Activated CD4-positive, alpha-beta T cell treated with anti-CD3 and anti-CD28 coated beads, Interleukin-10, Interleukin-2, amounts not matched to agents 100 ng/mL and 50 ng/mL, durations not matched to agents 16 hours and 8 hours (primary cell): ENCODE measurements at regions not wholly inside any gene's neighbourhood (a gene's known extent, or its start where the extent isn't known, plus 50 kb on each side); places are given as distances from the start of the nearest gene placed in this dataset.

Experiments used
- DNase-seq: peaks from one replicate; pipeline ENCODE4 v3.0.0-alpha.2; 2020

DNA sequence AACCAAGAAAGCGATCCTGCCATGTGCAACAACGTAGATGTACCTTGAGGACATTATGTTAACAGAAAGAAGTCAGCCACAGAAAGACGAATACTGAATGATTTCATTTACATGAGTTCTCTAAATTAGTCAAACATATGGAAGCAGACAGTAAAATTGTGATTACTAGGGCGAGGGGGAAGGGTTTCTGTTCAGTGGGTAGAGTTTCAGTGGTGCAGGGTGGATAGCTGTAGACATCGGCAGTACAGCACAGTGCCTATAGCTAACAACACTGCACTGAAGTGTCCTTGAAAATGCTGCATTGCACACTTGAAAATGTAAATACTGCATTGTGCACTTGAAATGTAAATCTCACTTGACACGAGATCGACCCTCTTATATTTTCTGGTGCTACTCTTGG is 275.3 kb downstream of the GALR1 start:
- DNase-seq, result peak; percentile 15

DNA sequence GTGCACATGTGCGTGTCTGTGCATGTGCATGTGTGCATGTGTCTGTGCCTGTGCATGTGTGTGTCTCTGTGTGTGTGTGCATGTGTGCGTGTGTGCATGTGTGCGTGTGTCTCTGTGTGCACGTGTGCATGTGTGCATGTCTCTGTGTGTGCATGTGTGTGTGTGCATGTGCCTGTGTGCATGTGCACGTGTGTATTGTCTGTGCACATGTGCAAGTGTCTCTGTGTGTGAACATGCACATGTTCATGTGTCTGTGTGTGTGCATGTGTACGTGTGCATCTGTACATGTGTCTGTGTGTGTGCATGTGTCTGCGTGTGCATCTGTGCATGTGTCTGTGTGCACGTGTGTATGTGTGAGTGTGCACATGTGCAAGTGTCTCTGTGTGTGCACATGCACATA is 277.3 kb downstream of the GALR1 start:
- no peak for DNase-seq

DNA sequence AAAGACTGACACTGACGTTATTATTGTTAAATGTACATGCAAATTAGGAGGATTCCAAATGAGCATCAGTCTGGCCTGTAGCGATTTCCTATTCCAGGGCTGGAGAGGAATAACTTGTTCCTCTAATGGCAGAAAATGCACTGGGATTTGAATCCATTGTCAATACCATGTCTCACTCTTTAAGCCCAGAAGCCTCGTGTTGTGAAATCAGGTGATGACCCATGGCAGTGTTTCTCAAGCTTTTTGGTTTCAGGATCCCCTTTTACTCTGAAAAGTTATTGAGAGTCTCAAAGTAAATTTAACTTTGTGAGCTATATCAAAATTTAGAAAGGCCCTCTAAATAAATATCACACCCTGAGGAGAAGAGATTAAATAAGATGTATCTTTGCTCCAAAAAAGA is 279.2 kb downstream of the GALR1 start:
- DNase-seq, result no peak

DNA sequence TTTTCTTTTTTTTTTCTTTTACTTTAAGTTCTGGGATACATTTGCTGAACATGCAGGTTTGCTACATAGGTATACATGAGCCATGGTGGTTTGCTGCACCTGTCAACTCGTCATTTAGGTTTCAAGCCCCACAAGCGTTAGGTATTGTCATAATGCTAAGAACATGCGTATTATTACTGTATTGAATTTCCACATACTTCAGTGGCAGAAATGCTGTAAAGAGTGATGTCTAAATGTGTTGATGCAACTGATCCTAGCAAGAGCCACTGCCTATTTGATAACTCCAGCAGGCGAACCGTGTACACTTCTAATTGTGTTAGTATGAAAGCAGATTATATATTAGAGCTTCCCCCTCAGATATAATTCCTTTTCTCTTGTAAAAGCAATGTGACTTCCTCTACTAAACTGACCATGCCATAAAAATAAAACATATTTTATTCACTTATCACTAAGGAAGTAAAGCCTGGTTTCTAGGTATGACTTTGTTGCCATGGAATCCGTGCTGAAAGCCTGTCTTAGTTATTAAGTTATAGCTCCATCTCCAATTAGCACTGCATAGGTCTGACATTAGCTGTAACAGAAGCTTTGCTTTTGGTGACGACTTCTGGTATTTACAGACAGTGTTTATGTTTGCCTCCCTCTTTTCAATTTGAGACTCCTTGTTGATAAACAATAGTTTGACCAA is 280.0 kb downstream of the GALR1 start:
- DNase-seq, result no peak

DNA sequence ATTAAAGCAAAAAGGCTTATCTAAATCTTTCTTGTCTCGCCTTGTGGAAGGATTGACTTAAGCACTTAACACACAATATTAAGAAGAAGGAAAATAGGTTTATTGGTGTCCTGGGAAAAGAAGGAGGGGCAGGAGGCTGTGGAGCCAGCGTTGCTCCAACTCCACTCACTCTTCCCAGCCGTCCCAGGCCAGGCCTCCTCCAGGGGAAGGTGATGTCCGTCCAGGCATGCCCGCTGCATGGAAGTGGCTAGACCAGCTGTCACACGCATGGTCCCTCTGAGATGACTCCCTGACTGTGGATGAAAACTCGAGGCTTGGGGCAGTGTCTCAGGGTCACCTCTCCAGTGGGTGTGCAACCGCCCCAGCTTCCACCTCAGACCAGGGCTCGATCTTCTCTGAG is 281.1 kb downstream of the GALR1 start:
- no peak for DNase-seq

DNA sequence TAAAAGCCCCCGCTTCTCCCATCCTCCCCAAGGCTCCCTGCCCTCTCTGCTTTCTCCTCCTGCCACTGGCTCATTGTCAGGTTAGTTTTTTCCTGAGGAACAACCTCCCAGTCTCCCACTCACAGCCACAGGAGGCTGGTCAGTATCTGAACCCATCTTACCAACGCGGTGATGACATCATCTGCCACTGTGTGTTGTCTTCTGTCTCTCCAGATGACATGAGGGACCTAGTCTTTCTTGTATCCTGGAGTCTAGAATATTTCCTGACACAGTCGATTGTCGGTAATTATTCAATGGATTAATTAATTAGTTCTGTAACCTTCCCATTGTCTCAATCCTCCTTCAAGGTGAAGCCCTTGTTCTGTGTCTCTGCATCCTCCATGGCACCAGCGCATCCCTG is 290.2 kb downstream of the GALR1 start:
- no peak for DNase-seq

DNA sequence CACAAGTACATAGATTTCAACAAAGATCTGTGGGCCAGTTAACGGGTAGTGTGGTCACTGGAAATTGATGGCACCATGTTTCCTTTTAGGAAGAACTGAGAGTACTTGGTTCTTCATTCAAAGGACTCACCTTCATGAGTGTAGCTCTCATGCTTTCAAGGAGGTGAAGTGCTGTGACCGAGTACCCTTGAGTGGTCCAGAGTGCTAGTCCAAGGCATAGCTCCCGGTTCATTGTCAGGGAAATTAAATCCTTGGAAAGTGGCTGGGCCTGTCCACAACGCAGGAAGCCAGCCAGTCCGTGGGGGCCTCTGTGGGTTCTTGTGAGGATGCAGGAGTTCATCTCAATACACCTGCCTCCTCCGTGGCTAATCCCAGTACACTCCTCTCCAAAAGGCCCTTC is 295.1 kb downstream of the GALR1 start:
- no peak for DNase-seq

DNA sequence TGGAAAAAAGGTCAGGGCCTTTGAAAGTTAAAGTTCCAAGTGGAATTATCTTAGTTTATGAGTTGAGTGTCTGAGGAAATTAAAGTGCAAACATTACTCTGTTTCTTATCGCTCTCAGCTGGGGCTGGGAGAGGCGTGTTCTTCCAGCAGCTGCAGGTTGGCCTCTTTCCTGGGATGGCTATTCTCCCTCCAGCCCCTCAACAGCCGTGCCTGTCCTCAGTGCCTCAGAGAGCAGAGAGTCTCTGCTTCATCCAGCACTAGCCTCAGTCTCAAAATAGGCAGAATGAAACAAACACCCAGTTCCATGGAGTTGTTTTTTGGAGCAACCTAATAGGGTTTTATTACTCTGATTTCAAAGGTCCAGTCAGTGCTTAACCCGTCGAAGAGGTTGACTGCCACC is 298.1 kb downstream of the GALR1 start:
- no peak for DNase-seq

DNA sequence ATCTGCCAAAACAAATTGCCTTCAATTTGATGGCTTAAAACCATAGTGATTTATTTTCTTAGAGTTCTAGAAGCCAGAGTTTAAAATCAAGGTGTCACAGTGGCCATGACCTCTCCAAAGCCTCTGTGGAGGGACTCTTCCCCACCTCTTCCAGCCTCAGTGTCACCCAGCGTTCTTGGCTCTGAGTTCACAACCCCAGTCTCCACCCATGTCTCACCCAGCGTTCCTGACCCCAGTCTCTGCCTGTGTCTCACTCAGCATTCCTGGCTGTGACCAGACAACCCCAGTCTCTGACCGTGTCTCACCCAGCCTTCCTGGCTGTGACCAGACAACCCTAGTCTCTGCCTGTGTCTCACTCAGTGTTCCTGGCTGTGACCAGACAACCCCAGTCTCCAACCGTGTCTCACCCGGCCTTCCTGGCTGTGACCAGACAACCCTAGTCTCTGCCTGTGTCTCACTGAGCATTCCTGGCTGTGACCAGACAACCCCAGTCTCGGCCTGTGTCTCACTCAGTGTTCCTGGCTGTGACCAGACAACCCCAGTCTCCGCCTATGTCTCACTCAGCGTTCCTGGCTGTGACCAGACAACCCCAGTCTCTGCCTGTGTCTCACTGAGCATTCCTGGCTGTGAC is 299.3 kb downstream of the GALR1 start:
- no peak for DNase-seq

DNA sequence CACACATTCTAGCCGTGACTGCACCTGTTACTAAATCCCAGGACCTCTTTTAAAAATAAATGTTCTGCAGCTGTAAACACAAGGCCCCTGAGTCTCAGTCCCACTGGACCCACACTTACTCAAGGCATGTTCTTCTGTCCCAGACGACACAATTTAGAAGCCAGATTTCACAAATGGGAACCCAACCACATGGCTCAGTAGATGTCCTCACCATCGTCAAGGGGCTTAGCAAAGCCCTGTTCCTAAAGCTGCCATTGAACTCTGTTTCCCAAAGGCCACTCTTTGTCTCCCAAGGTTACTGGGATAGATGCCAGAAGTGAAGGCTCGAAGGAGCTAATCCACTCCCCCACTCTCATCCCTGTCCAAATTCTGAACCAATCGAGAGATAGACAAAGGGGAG is 301.0 kb downstream of the GALR1 start:
- DNase-seq, result no peak

DNA sequence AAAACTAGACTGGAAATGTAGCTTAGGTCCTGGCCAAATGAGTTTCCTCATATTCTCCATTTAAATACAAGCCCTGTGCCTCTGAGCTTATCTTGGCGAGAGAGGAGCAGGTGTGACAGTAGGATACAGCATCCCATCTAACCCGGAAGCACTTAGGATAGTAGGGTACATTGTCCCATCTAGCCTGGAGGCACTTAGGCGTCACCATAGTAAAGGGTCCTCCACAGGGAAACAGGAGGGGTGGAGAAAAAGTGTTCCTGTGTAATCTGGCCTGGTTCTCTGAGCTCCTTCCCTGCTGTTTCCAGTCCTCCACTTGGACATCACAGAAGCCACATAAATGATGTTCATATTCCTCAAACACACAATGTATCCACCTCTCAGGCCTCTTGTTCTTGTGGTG is 301.4 kb downstream of the GALR1 start:
- DNase-seq, result no peak

DNA sequence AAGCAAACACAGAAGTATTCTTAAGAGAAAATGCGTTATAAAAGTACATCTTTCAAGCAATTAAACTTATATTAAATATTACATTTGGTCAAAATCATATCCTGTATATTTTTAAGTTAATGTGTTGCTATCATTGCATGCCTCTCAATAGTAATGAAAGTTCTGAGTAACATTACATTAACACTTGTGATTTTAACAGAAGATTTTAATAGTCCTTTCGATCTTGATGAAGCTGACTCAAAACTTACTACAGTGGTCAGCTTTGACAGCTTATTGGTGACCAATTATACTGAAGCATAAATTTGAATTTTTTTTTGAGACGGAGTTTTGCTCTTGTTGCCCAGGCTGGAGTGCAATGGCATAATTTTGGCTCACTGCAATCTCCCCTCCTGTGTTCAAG is 303.3 kb downstream of the GALR1 start:
- no peak for DNase-seq

DNA sequence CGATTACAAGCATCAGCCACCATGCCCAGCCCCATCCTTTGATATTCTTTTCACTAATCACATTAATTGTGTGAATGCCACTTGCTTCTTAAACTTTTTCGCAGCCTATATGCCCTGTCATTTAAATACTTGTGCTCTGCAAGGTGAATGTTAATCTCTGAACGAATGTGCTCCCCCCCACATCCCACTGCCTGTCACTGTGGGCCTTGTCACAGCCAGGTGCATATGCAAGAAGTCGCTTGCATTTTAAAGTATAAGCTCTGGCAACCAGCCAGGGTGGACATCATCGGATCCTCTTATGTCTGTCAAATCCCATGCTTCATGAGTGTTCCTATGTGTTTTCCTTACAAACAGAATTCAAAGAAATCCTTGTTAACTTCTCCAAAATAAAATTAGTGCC is 304.4 kb downstream of the GALR1 start:
- DNase-seq, result no peak

DNA sequence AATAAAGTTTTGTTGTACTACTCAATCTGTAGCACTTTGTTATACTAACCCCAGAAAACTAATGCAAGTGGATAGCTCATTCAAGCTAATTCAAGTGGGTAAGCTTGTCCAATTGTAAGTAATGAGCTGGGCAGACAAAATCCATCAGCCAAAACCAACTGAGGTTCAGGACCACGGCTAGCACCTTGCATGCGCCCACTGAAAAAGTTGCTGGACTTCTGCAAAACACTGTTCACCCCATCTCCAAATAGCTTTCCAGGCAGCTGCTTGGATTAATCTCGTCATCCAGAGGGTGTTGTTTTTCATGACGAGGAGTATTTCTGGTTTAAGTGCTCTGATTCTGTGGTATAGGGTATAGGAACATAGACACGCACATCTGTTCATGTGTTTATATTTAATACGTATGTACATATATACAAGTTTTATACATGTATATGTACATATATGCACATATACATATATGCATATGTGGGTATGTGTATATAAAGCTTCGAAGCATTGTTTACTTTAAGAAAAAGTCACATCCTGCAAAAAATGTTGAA is 307.5 kb downstream of the GALR1 start:
- DNase-seq, result no peak

DNA sequence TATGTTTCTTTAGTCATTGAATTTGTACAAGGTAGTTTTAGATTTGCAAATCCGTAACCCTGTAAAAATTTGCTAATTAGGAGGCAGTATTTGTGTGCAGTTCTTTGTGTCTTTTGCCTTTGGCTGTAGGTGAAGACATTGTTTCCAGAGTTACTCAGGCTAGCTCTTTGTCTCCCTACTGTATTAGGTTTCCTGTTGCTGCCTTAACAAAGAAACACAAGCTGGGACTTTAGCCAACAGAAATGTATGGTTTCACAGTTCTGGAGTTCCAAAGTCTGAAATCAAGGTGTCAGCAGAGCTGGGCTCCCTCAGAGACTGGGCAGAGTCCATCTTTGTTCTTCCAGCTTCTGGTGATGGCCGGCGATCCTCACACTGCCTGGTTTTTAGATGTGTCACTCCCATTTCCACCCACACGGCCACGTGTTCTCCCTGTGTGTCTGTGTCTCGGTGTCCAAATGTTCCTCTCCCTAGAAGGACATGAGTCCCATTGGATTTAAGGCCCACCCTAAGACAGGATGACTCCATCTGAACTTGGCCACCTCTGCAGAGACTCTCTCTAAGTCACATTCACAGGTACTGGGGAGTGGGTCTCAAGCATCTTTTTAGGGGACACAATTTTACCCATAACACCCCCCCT is 309.7 kb downstream of the GALR1 start:
- no peak for DNase-seq

DNA sequence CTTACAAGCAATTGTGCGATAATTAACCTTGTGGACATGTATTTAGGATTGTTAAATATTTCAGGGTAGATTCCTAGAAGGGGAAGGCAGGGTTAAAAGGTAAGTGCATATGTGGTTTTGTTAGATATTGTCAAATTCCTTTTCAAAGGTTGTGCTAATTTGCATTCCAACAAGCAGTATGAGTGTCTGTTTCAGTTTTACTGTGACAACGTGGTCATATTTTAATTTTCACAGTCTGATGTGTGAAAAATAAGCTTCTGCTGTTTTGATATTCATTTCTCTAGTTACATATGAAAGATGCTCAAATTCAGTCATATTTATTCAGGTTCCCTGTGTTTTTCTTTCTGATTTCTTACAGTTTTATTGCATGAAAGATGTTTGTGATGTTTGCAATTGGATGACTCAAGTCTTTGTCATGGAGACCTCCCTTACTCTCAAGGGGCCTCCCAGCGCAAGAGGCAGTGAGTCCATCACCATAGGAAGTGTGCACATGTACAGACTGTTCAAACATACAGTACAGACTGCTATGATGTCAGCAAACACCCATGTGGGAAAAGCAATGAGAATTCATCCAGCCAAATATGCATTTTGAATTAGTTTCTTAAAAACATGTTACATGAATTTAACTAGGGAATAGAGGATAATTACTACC is 310.8 kb downstream of the GALR1 start:
- DNase-seq, result peak; percentile 11

DNA sequence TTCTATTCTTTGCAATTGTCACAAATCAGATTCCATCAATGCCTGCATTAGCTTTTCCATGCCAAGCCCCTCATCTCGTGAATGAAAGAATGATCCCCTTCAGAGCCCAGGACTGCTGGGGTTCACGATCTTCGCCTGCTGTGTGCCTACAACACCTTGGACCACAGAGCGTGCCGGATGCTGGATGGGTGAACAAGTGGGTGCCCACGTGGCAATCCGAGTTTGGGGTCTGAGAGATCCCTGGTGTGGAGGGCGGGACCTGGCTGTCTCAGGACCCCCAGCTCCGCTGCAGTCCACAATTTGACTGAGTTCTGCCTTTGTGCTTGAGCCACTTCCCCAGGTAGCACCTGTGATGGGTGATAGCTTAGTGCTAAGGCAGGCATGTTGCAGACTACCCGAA is 317.0 kb downstream of the GALR1 start:
- DNase-seq, result no peak

DNA sequence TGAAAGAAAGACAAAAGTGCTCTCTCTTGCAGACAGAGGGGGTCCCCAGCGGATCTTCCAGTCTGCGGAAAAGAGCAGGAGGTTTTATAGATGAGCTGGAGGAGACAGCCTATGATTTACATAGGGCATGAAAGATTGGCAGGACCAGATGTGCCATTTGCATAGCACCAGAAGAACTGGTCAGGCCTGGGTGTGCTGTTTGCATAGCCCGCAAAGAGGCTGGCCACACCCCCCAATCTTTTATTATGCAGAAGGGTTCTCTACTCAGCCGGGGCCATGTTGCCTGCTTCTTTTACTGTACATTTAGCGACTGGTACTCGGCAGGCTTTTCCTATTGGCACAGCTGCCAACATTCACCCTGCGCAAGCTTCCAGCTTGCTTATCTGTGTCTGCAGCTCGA is 317.6 kb downstream of the GALR1 start:
- no peak for DNase-seq

DNA sequence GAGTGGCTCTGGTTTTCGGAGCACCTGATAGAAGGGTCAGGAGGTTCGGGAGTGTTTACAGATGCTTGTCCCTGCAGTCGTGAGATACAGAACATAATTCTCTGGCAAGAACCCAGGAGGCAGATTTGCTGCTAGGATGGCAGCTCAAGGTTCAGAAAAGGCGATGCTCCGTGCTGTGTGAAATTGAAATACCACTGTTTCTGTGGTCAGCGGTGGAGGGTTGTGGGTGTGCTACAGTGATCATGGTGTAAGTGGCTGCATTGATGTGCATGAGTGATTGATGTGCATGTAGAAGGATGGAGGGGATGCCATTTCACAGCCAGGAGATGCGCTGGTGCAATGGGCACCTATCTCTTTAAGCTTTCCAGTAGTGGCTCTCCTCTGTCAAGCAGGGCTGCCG is 322.1 kb downstream of the GALR1 start:
- DNase-seq, result no peak

DNA sequence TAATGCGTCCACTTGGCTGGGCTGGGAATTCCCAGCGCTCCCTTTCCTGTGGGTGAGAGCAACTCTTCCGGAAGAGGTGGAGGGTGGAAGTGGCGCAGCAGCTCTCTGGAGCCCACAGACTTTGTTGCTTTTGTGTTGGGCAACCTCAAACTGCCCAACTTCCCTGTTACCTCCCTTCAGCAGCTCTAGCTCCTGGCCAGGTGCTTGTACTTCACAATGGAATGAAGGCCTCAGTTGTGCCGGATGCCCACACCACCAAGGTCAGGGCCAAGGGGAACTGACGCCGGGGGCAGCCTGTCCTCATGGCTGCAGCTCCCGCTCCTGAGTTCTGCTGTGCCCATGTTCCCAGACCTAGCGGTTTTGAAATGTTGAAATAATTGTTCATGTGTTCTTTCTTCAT is 322.9 kb downstream of the GALR1 start:
- no peak for DNase-seq

DNA sequence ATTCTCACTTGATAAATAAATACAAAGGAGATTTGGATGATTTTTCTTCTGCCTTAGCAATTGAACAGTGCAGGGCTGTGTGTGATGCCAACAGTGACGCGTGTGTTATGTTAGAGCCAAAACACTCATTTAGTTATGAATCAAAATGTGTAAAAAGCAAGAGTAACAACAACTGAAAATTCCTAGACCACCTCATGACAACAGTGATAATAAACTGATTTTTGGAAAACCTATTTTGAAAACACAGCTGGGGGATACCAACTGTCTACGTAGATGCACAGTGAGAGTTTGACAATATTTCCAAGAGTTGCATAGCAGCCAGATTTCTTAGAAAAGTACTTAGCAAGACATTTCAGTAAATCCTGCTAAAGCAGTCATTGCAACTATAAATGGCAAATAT is 323.9 kb downstream of the GALR1 start:
- DNase-seq, result no peak

DNA sequence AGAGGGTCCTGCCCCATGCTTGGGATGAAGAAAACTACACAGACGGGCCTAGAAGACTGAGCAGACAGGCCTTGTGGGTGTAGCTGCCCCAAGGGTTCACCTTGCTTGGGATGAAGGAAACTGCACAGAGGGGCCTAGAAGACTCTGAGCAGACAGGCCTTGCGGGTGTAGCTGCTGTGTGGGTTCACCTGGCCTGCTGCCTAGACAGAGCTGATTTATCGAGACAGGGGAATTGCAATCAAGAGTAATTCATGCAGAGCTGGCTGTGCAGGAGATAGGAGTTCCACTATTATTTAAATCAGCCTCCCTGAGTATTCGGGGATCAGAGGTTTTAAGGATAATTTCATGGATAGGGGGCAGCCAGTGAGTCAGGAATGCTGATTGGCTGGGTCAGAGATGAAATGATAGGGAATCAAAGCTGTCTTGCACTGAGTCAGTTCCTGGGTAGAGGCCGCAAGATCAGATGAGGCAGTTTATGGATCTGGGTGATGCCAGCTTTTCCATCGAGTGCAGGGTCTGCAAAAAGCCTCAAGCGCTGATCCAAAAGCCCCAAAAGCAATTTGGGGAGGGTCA is 341.4 kb downstream of the GALR1 start:
- no peak for DNase-seq

DNA sequence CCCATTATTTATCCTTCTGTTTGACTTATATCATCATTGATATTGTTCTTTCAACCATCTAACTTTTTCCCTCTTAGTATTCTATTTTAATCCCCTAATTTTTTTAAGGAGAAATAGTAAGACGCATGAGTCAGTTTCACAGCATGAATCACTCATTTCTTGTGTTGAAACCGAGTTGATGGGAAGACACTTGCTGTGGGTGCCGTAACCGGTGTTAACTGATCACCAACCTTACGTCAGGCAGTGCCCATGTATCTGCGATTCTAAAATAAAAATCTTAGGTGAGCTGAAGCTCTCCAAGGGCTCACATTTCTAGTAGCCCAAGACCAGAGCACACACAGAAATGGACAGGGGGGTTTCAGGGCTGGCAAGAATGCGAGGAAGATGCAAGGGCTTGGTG is 348.1 kb downstream of the GALR1 start:
- no peak for DNase-seq

DNA sequence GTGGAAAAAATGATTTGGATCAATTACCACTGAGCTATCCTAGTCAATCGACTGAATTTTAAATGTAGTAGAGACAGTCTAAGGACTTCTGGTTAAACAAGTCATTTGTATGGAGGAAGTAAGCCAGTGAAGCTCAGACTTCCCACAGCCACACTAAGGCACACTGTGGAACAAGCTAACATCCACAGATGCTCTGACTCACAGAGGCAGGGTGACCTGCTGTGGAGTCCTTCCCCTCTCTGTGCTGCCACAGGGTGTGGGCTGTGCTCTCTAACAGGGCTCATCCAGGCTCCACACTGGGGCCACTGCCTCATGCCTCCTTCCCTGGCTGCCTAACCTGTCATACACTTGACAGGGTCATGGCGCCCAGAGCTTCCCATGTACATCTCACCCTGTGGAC is 351.0 kb downstream of the GALR1 start:
- no peak for DNase-seq
